ENCODE measurements at regions not wholly inside any gene's neighbourhood (a gene's known extent, or its start where the extent isn't known, plus 50 kb on each side); places are given as distances from the start of the nearest gene placed in this dataset.

GRCh38 chr1:56425494-56426037 is 153.8 kb downstream of the PLPP3 start:
- no peak for TF ChIP-seq EZH2phosphoT487 (IDR thresholded peaks at IDR 0.05; ENCODE audit: borderline replicate concordance)
- no peak for TF ChIP-seq CTCF (conservative IDR thresholded peaks at IDR 0.05; ENCODE audit: low read length)

Measured in Loucy (cell line).